ENCODE measurements at regions not wholly inside any gene's neighbourhood (a gene's known extent, or its start where the extent isn't known, plus 50 kb on each side); places are given as distances from the start of the nearest gene placed in this dataset.

- Histone ChIP-seq H3K9me3 (no peaks in the 10 kb centered on the region), H3K4me1 (ENCODE audit: control insufficient read depth in 1 of 2, insufficient read depth in 1 of 2, low read depth in 1 of 2, low read length in 1 of 2) (no peaks in the 10 kb centered on the region), H3K27me3 (no peaks in the 10 kb centered on the region), H3K4me3 (ENCODE audit: low read depth in 1 of 2, low read length in 1 of 2) (no peak overlapping the region), H3K36me3 (no peaks in the 10 kb centered on the region), H3K27ac (no peak overlapping the region)
- no peak for TF ChIP-seq CTCF (IDR thresholded peaks at IDR 0.05)
These were observed 434.7 kb upstream of the GRM3 start for GRCh38 chr7:86209036-86209435.

- TF ChIP-seq CTCF (IDR thresholded peaks at IDR 0.05) = no peak
- no peak overlapping the region for H3K4me3 ChIP-seq (ENCODE audit: low read depth in 1 of 2, low read length in 1 of 2)
- no peaks in the 10 kb centered on the region for H3K36me3 ChIP-seq
- H3K27me3 ChIP-seq = no peaks in the 10 kb centered on the region
- no peaks in the 10 kb centered on the region for H3K9me3 ChIP-seq
- H3K4me1 ChIP-seq (ENCODE audit: control insufficient read depth in 1 of 2, insufficient read depth in 1 of 2, low read depth in 1 of 2, low read length in 1 of 2) = no peaks in the 10 kb centered on the region
- no peak overlapping the region for H3K27ac ChIP-seq
These were observed 436.0 kb upstream of the GRM3 start for GRCh38 chr7:86207740-86208139.

GRCh38 chr7:86202833-86203232 is 440.9 kb upstream of the GRM3 start:
- peaks cover 4% of the 10 kb centered on the region for H3K9me3 ChIP-seq
- no peaks in the 10 kb centered on the region for H3K4me1 ChIP-seq (ENCODE audit: control insufficient read depth in 1 of 2, insufficient read depth in 1 of 2, low read depth in 1 of 2, low read length in 1 of 2)
- no peaks in the 10 kb centered on the region for H3K36me3 ChIP-seq
- no peak overlapping the region for H3K4me3 ChIP-seq (ENCODE audit: low read depth in 1 of 2, low read length in 1 of 2)
- TF ChIP-seq CTCF (IDR thresholded peaks at IDR 0.05) = no peak
- H3K27ac ChIP-seq = no peak overlapping the region
- no peaks in the 10 kb centered on the region for H3K27me3 ChIP-seq

- TF ChIP-seq CTCF (IDR thresholded peaks at IDR 0.05) = no peak
- H3K27me3 ChIP-seq = no peaks in the 10 kb centered on the region
- H3K4me3 ChIP-seq (ENCODE audit: low read depth in 1 of 2, low read length in 1 of 2) = no peak overlapping the region
- no peaks in the 10 kb centered on the region for H3K36me3 ChIP-seq
- H3K4me1 ChIP-seq (ENCODE audit: control insufficient read depth in 1 of 2, insufficient read depth in 1 of 2, low read depth in 1 of 2, low read length in 1 of 2) = no peaks in the 10 kb centered on the region
- peaks cover 4% of the 10 kb centered on the region for H3K9me3 ChIP-seq
- no peak overlapping the region for H3K27ac ChIP-seq
These were observed 441.9 kb upstream of the GRM3 start for GRCh38 chr7:86201767-86202166.

- H3K4me1 ChIP-seq (ENCODE audit: control insufficient read depth in 1 of 2, insufficient read depth in 1 of 2, low read depth in 1 of 2, low read length in 1 of 2) = no peaks in the 10 kb centered on the region
- peaks cover 4% of the 10 kb centered on the region for H3K9me3 ChIP-seq
- H3K27ac ChIP-seq = no peak overlapping the region
- no peaks in the 10 kb centered on the region for H3K36me3 ChIP-seq
- no peak for TF ChIP-seq CTCF (IDR thresholded peaks at IDR 0.05)
- no peaks in the 10 kb centered on the region for H3K27me3 ChIP-seq
- no peak overlapping the region for H3K4me3 ChIP-seq (ENCODE audit: low read depth in 1 of 2, low read length in 1 of 2)
These were observed 443.7 kb upstream of the GRM3 start for GRCh38 chr7:86199881-86200614.

Measured in neutrophil (primary cell).